BJ (cell line): ENCODE measurements at regions not wholly inside any gene's neighbourhood (a gene's known extent, or its start where the extent isn't known, plus 50 kb on each side); places are given as distances from the start of the nearest gene placed in this dataset.

ENCODE experiments used
- CTCF ChIA-PET: fragments of 350-600 bp; formaldehyde crosslinking; extraction: SDS; loops from one replicate; lab custom pipeline; 2021; ENCODE audit warnings: antibody characterized with exemption, inconsistent platforms; lab: Yijun Ruan, JAX
- POLR2A ChIA-PET: fragments of 300-600 bp; sonication (Branson Sonifier 250); formaldehyde crosslinking; extraction: SDS; loops from one replicate; lab custom pipeline; 2021; ENCODE audit warnings: antibody characterized with exemption; lab: Charles Lee
- DNase-seq: peaks from one replicate; pipeline ENCODE4 v3.0.0-alpha.2; 2011; ENCODE audit warnings: low read depth
- H3K27me3 ChIP-seq: 2 replicates; pipeline ENCODE4 v1.6.0; 2011; ENCODE audit warnings: low read length; ENCODE audit not compliant: control insufficient read depth, insufficient read depth
- H3K36me3 ChIP-seq: 2 replicates; pipeline ENCODE4 v1.5.1; 2011; ENCODE audit warnings: low read length; ENCODE audit not compliant: control insufficient read depth, insufficient read depth
- H3K4me3 ChIP-seq: 2 replicates; pipeline ENCODE4 v1.5.1; 2011; ENCODE audit warnings: low read depth, mild to moderate bottlenecking, control low read depth, low read length
- CTCF ChIP-seq: IDR thresholded peaks from 2 replicates; pipeline ENCODE4 v1.5.1; 2011; ENCODE audit warnings: low read depth, mild to moderate bottlenecking, control low read depth, inconsistent platforms, low read length, moderate library complexity; ENCODE audit not compliant: insufficient read depth

DNA sequence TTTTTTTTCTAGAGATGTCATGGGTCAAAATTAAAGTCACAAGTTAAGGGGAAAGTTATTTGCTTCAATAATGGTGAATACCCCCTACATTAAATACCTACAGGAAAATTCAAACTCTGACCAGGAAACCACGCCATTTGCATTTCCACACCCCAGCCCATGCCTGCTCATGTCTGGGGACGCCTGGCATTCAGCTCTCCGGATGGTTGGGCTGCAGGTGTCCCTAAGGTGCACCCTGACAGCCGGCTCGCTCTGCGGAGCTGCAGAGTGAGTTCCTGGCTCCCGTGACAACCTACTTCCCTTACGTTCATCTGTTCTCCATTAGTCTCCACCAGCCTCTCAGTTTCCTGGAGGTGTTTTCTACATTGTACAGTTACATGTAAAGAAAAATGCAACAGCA is 122.7 kb upstream of the RIOK3 start:
- no peak overlapping the region for H3K4me3 ChIP-seq

GRCh38 chr18:23331091-23331920 is 121.8 kb upstream of the RIOK3 start:
- ChIA-PET CTCF (interaction anchor here (1.5 kb wide), 1 partner anchor 9 kb away, joined by 4 read pairs; no protein-coding TSS in a partner anchor), POLR2A (no interaction called here)
- H3K4me3 ChIP-seq = no peak overlapping the region
- H3K27me3 ChIP-seq = no peaks in the 10 kb centered on the region
- TF ChIP-seq CTCF = no peak
- DNase-seq = no peak
- no peaks in the 10 kb centered on the region for H3K36me3 ChIP-seq

More for the DNA sequence above, 122.7 kb upstream of the RIOK3 start:
- no peak for DNase-seq
- Histone ChIP-seq H3K27me3 (no peaks in the 10 kb centered on the region), H3K36me3 (no peaks in the 10 kb centered on the region)
- no peak for TF ChIP-seq CTCF
- POLR2A ChIA-PET = no interaction called here
- CTCF ChIA-PET = no interaction called here

- no peaks in the 10 kb centered on the region for H3K36me3 ChIP-seq
- no peak for TF ChIP-seq CTCF
- CTCF ChIA-PET = interaction anchor here (1.5 kb wide), 1 partner anchor 10 kb away, joined by 4 read pairs; no protein-coding TSS in a partner anchor
- H3K4me3 ChIP-seq = no peak overlapping the region
- POLR2A ChIA-PET = no interaction called here
- H3K27me3 ChIP-seq = no peaks in the 10 kb centered on the region
- DNase-seq = no peak
Observed at GRCh38 chr18:23332356-23332755, 120.7 kb upstream of the RIOK3 start.

- CTCF ChIA-PET = no interaction called here
- H3K27me3 ChIP-seq = no peaks in the 10 kb centered on the region
- POLR2A ChIA-PET = no interaction called here
- H3K36me3 ChIP-seq = no peaks in the 10 kb centered on the region
- TF ChIP-seq CTCF = no peak
- no peak for DNase-seq
- H3K4me3 ChIP-seq = no peak overlapping the region
Observed at GRCh38 chr18:23333827-23334226, 119.3 kb upstream of the RIOK3 start.

GRCh38 chr18:23334569-23334968 is 118.5 kb upstream of the RIOK3 start:
- CTCF ChIA-PET = no interaction called here
- no peaks in the 10 kb centered on the region for H3K36me3 ChIP-seq
- no peak for TF ChIP-seq CTCF
- no peak overlapping the region for H3K4me3 ChIP-seq
- POLR2A ChIA-PET = no interaction called here
- no peaks in the 10 kb centered on the region for H3K27me3 ChIP-seq
- no peak for DNase-seq
